NCI-H1436 (cell line): ENCODE measurements at regions not wholly inside any gene's neighbourhood (a gene's known extent, or its start where the extent isn't known, plus 50 kb on each side); places are given as distances from the start of the nearest gene placed in this dataset.

ENCODE experiments used
- DNase-seq: peaks from one replicate; lab custom pipeline; 2025; lab: John Stamatoyannopoulos, UW

GRCh38 chr5:24376210-24376609 is 268.6 kb downstream of the CDH10 start:
- DNase-seq, result no peak

- no peak for DNase-seq
These were observed 268.2 kb downstream of the CDH10 start for GRCh38 chr5:24376616-24377015.

GRCh38 chr5:24381861-24382489 is 262.8 kb downstream of the CDH10 start:
- no peak for DNase-seq

- no peak for DNase-seq
These were observed 259.7 kb downstream of the CDH10 start for GRCh38 chr5:24385070-24385469.

GRCh38 chr5:24385617-24386016 is 259.2 kb downstream of the CDH10 start:
- no peak for DNase-seq

- DNase-seq, result no peak
These were observed 256.3 kb downstream of the CDH10 start for GRCh38 chr5:24388448-24388847.

GRCh38 chr5:24389968-24390367 is 254.8 kb downstream of the CDH10 start:
- DNase-seq, result no peak

GRCh38 chr5:24391816-24392215 is 253.0 kb downstream of the CDH10 start:
- no peak for DNase-seq

- no peak for DNase-seq
These were observed 247.2 kb downstream of the CDH10 start for GRCh38 chr5:24397601-24398000.

- DNase-seq, result no peak
These were observed 243.0 kb downstream of the CDH10 start for GRCh38 chr5:24401773-24402172.

- no peak for DNase-seq
These were observed 237.3 kb downstream of the CDH10 start for GRCh38 chr5:24407466-24407865.

- DNase-seq, result no peak
These were observed 216.4 kb downstream of the CDH10 start for GRCh38 chr5:24428345-24428744.

- no peak for DNase-seq
These were observed 211.2 kb downstream of the CDH10 start for GRCh38 chr5:24433555-24433954.
